Aorta (tissue), 5 donors: ENCODE measurements at regions not wholly inside any gene's neighbourhood (a gene's known extent, or its start where the extent isn't known, plus 50 kb on each side); places are given as distances from the start of the nearest gene placed in this dataset.

Source experiments
- ATAC-seq: fragments of 200-7000 bp; cut with Tn5 transposase; one replicate; pipeline ENCODE4 v1.9.1; 2022; ENCODE audit warnings: moderate library complexity; ENCODE audit not compliant: low FRiP score
- DNase-seq, 2 donors: peaks; one replicate each; pipeline ENCODE4 v3.0.0-alpha.2; 2020
- H3K27ac ChIP-seq, 2 donors: one replicate each; pipeline ENCODE4 v1.5.1; 2013; ENCODE audit warnings: low read length in 2 of 2, mild to moderate bottlenecking in 2 of 2, moderate library complexity in 2 of 2, control low read depth in 1 of 2, inconsistent platforms in 1 of 2, low read depth in 1 of 2
- H3K27me3 ChIP-seq, 2 donors: one replicate each; pipeline ENCODE4 v1.6.1; 2013; ENCODE audit warnings: control low read depth in 1 of 2, low read length in 1 of 2, mild to moderate bottlenecking in 1 of 2, moderate library complexity in 1 of 2; ENCODE audit not compliant: insufficient read depth in 2 of 2, control insufficient read depth in 1 of 2
- H3K36me3 ChIP-seq, 2 donors: one replicate each; pipeline ENCODE4 v1.6.1; 2013; ENCODE audit warnings: control low read depth in 1 of 2, low read length in 1 of 2, mild to moderate bottlenecking in 1 of 2; ENCODE audit not compliant: insufficient read depth in 2 of 2, control insufficient read depth in 1 of 2
- H3K4me1 ChIP-seq, 2 donors: one replicate each; pipeline ENCODE4 v1.6.1; 2013; ENCODE audit warnings: low read length in 2 of 2, control low read depth in 1 of 2, mild to moderate bottlenecking in 1 of 2, moderate library complexity in 1 of 2; ENCODE audit not compliant: insufficient read depth in 2 of 2, control insufficient read depth in 1 of 2
- H3K4me3 ChIP-seq, 2 donors: one replicate each; pipeline ENCODE4 v1.5.1; 2013; ENCODE audit warnings: low read length in 2 of 2, control low read depth in 1 of 2, mild to moderate bottlenecking in 1 of 2
- H3K9me3 ChIP-seq: one replicate; pipeline ENCODE4 v1.6.1; 2013; ENCODE audit warnings: mild to moderate bottlenecking, low read length; ENCODE audit not compliant: control insufficient read depth
- WGBS, 2 donors: extraction: QIAGEN DNeasy Blood & Tissue Kit; methylation state at CpG; one replicate each; pipeline ENCODE4 v1.1.7; 2013; 5-methylcytosine and 5-hydroxymethylcytosine counted together
- intact Hi-C, 2 donors: fragments of 100-400 bp; cut with DNase I; formaldehyde crosslinking; loops; one replicate each; pipeline versions ENCODE4 v1.14.2 to v1.15.0; 2022
- donor health status: healthy with polysubstance abuse.
- donor health status: Bipolar disorder and iron deficiency.
- donor health status: DM: no; HTN: no; CAD: no.
- donor health status: DM: no; HTN: no; CAD: no.
- donor health status: DM: yes; HTN: yes; CAD: no.

DNA sequence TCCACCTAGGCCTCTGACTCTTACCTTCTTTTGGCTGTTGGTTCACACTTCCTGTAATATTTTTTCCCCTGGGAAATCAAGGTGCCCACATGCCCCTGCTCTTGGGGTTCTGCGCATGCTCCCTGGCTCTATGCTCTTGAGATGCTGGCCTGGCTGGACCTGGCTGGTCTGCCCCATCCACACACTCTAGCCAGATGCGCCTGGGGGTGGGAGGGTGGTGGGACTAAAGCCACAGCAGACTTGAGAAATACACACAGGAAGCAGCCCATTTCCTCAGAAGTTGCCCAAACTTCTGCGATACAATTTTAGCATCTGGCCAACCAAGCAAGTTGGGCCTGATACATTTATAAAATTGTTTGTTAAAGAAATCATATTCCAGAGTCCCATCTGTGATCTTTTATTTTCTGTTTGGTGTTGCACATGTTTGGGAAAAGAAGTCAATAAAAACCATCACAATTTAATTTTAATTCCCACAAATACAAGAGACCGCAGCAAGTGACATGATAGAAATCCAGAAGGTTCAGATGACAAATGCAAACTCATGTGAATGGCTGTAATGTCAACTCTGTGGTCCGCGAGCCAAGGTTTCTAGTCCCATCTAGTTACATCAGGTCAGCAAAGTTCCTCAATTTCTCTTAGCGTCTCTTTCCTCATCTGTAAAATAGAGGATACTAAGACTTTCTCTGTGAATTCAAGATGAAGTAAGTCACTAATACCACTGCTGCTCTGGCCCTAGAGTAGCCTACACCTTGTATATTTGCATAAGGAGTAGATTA lies 55.9 kb upstream of the MEF2A start:
- WGBS, 2 donors, result 83 to 88% methylated on average over 7 of the region's 7 CpGs
- ATAC-seq (no peak), DNase-seq (no peak)
- H3K27ac ChIP-seq, result no peak overlapping the region
- H3K27me3 ChIP-seq, result no peaks in the 10 kb centered on the region
- H3K36me3 ChIP-seq, result no peaks in the 10 kb centered on the region
- no peak overlapping the region for H3K4me3 ChIP-seq
- intact Hi-C loops, result loop anchor here in 1 of 2 donors (10.0 kb wide), 1 partner anchor 55 kb away; the partner anchor contains the start of gene MEF2A
- no peaks in the 10 kb centered on the region for H3K9me3 ChIP-seq
- H3K4me1 ChIP-seq, result no peaks in the 10 kb centered on the region

DNA sequence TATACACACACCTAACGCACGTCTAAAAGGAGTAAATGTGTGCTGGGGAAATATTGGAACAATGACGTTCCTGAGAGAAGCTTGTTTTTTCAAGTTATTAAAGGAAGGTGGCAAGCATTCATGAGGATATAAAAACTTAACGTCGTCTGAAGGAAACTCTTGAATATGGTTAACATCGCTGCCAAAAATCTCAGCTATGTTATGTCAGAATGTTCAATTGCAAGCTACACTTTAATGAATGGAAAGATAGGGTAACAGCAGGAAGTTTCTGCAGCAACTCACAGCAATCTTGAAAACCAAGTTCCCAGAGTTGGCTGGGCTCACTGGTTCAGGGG lies 54.3 kb upstream of the MEF2A start:
- Histone ChIP-seq H3K36me3 (no peaks in the 10 kb centered on the region), H3K27ac (peak overlapping the region; percentile 28 to 44), H3K4me3 (no peak overlapping the region), H3K9me3 (no peaks in the 10 kb centered on the region), H3K27me3 (no peaks in the 10 kb centered on the region), H3K4me1 (no peaks in the 10 kb centered on the region)
- intact Hi-C loops, result no loop called here
- no peak for DNase-seq
- 0 to 3% methylated on average over 6 of the region's 6 CpGs for WGBS, 2 donors
- no peak for ATAC-seq

GRCh38 chr15:99511866-99512661 lies 53.7 kb upstream of the MEF2A start:
- 60 to 61% methylated on average over 14 of the region's 14 CpGs for WGBS, 2 donors
- Histone ChIP-seq H3K4me3 (no peak overlapping the region), H3K36me3 (no peaks in the 10 kb centered on the region), H3K27me3 (no peaks in the 10 kb centered on the region), H3K4me1 (no peaks in the 10 kb centered on the region), H3K9me3 (no peaks in the 10 kb centered on the region), H3K27ac (peak overlapping the region in 1 of 2 donors; percentile 28)
- DNase-seq (no peak), ATAC-seq (no peak)
- intact Hi-C loops, result no loop called here

GRCh38 chr15:99514306-99514705 lies 51.5 kb upstream of the MEF2A start:
- WGBS, 2 donors, result 94% methylated on average over 5 of the region's 5 CpGs
- intact Hi-C loops, result no loop called here
- ATAC-seq (no peak), DNase-seq (no peak)
- no peaks in the 10 kb centered on the region for H3K27me3 ChIP-seq
- H3K4me3 ChIP-seq, result no peak overlapping the region
- no peaks in the 10 kb centered on the region for H3K36me3 ChIP-seq
- H3K27ac ChIP-seq, result no peak overlapping the region
- no peaks in the 10 kb centered on the region for H3K4me1 ChIP-seq
- no peaks in the 10 kb centered on the region for H3K9me3 ChIP-seq
